IPS DF 4.7 (cell line): ENCODE measurements at regions not wholly inside any gene's neighbourhood (a gene's known extent, or its start where the extent isn't known, plus 50 kb on each side); places are given as distances from the start of the nearest gene placed in this dataset.
"Not testable (repeated sequence)": the region's sequence is repeated elsewhere in the genome, so short reads cannot be mapped to it uniquely, and the experiment has no call there.

ENCODE experiments used
- DNase-seq: peaks from one replicate; pipeline ENCODE4 v3.0.0-alpha.2; 2013; ENCODE audit warnings: low spot score; ENCODE audit errors: extremely low read depth

GRCh38 chr5:174583071-174583470, 141.3 kb upstream of the MSX2 start:
- no peak for DNase-seq

- DNase-seq: no peak
Observed at GRCh38 chr5:174585472-174585871, 138.9 kb upstream of the MSX2 start.

- DNase-seq: not testable (repeated sequence)
Observed at GRCh38 chr5:174586163-174586562, 138.2 kb upstream of the MSX2 start.

GRCh38 chr5:174589011-174589410, 135.4 kb upstream of the MSX2 start:
- no peak for DNase-seq

- DNase-seq: no peak
Observed at GRCh38 chr5:174589599-174589998, 134.8 kb upstream of the MSX2 start.

GRCh38 chr5:174590820-174591219, 133.6 kb upstream of the MSX2 start:
- DNase-seq: no peak

GRCh38 chr5:174596429-174596828, 128.0 kb upstream of the MSX2 start:
- no peak for DNase-seq

GRCh38 chr5:174599992-174600391, 124.4 kb upstream of the MSX2 start:
- DNase-seq: peak; percentile 19

GRCh38 chr5:174601946-174602345, 122.4 kb upstream of the MSX2 start:
- DNase-seq: no peak

GRCh38 chr5:174606153-174606552, 118.2 kb upstream of the MSX2 start:
- DNase-seq: no peak

GRCh38 chr5:174606646-174607045, 117.7 kb upstream of the MSX2 start:
- DNase-seq: no peak

- DNase-seq: no peak
Observed at GRCh38 chr5:174607205-174607604, 117.2 kb upstream of the MSX2 start.

- DNase-seq: no peak
Observed at GRCh38 chr5:174607916-174608315, 116.5 kb upstream of the MSX2 start.

- no peak for DNase-seq
Observed at GRCh38 chr5:174608631-174609097, 115.7 kb upstream of the MSX2 start.

GRCh38 chr5:174609116-174609515, 115.3 kb upstream of the MSX2 start:
- DNase-seq: no peak

- DNase-seq: no peak
Observed at GRCh38 chr5:174610968-174611367, 113.4 kb upstream of the MSX2 start.

GRCh38 chr5:174612686-174613085, 111.7 kb upstream of the MSX2 start:
- DNase-seq: no peak

GRCh38 chr5:174614500-174615135, 109.8 kb upstream of the MSX2 start:
- DNase-seq: no peak

GRCh38 chr5:174616036-174616435, 108.3 kb upstream of the MSX2 start:
- no peak for DNase-seq

GRCh38 chr5:174617285-174617684, 107.1 kb upstream of the MSX2 start:
- DNase-seq: no peak

- DNase-seq: no peak
Observed at GRCh38 chr5:174617910-174618309, 106.5 kb upstream of the MSX2 start.

- DNase-seq: no peak
Observed at GRCh38 chr5:174618589-174618988, 105.8 kb upstream of the MSX2 start.

- DNase-seq: no peak
Observed at GRCh38 chr5:174622067-174622466, 102.3 kb upstream of the MSX2 start.

GRCh38 chr5:174623018-174623417, 101.4 kb upstream of the MSX2 start:
- no peak for DNase-seq
